ENCODE measurements at regions not wholly inside any gene's neighbourhood (a gene's known extent, or its start where the extent isn't known, plus 50 kb on each side); places are given as distances from the start of the nearest gene placed in this dataset.

GRCh38 chr3:72590732-72591221, 257.5 kb downstream of the SHQ1 start:
- no peak for DNase-seq

DNA sequence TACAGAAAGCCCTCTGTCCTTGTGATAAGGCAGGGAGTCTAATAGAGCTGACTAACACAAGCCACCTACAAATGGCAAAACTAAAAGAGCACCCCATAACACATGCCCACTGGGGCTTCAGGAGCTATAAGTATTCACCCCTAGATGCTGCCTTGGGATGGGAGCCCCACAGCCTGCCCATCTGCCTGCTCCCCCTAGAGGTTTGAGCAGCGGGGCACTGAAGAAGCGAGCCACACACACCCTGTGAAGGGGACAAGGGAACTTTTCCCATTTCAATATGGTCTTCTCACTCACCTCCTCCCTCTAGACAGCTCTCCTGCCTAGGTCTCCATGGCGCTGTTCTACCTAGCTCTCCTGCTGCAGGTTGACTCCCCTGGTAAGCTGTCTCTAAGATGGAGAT, 261.0 kb downstream of the SHQ1 start:
- DNase-seq: no peak

GRCh38 chr3:72586694-72587093, 261.6 kb downstream of the SHQ1 start:
- no peak for DNase-seq

DNA sequence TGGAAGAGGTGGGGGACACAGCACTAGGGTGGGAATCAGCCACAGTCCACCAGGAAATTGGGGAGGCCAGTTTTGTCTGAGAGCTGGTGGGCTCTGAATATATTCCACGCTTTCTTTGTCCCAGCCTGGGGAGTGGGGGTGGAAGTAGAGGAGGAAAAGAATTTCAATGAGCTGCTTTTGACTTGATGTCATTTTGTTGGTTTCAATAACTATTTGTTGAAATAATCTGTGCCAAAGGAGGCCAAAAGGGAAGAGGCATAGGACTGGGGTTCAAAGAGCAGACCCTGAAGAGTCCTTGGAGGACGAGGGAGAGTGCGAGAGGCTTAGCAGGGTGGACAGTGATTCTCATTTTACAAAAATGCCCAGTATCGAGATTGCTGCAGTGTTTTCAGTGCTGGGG, 262.3 kb downstream of the SHQ1 start:
- DNase-seq: no peak

DNA sequence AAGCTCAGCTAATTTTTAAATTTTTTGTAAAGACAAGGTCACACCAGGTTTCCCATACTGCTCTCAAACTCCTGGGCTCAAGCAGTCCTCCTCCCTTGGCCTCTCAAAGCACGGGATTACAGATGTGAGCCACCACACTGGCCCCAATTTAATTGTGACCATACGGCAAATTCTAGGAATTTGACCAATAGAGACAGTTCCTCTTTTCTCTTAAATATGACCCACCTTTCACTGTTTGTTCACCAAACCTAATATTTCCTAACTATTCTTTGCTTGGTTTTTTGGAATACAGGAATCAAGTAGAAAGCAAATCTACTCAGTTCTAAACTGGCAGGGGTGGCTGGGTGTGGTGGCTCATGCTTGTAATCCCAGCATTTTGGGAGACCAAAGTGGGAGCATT, 264.0 kb downstream of the SHQ1 start:
- DNase-seq: no peak

DNA sequence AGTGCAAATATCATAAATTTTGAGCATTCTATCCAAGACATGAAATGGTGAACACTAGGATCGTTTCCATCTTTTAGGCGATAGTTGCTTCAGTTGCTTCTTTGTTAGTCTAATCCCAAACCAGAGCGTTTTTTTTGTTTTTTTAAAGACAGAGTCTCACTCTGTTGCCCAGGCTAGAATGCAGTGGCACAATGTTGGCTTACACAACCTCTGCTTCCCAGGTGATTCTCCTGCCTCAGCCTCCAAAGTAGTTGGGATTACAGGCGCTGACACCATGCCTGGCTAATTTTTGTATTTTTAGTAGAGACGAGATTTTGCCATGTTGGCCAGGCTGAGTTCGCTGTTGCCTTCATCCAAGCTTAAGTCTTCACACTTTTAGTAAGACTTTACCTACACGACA, 265.3 kb downstream of the SHQ1 start:
- no peak for DNase-seq

DNA sequence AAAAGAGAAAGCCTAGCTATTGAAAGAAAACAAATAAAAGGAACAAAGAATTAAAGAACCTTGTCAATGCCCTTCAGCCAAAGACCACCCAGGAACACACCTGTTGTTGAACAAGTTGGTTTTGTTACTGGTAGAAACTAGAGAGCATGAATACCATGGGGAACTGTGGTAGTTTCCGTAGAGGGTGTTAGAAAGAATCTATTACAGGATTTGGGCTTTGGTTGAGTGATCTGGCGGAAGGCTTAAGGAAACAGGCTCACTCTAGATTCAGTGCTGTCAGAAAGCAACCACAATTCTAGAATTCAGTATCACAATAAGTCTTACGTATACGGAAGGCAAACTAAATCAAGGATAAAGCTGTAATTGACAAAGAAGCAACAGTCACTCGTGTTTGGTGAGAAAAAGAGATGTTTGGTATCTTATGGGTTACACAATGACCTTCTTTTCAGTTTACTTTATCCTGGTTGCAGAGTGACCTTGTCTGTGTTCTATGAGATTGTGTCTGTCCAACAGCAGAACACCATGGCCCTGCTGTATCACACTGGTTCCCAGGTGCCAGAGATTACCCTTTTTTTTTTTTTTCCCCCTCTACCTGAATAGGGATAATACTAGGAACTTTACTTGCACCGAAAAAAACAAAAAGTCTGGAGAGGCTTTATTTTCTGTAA, 265.9 kb downstream of the SHQ1 start:
- DNase-seq: no peak

DNA sequence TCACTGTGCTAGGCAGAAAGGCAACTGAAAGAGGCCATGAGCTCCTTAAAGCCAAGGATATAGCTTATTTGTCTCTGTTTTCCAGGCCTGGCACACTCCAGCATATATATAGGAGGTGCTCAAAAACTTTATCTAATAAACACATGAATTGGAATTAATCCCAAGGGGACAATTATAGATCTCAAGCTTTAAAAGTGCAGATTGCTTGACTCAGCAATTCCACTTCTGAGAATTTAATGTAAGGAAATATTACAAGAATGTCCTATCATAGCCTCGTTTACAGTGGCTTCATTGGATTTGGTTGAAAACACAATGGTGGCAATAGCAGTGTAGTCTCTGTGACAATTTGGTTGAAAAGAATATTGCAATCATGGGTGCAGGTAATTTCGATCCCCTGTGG, 267.3 kb downstream of the SHQ1 start:
- DNase-seq: no peak

DNA sequence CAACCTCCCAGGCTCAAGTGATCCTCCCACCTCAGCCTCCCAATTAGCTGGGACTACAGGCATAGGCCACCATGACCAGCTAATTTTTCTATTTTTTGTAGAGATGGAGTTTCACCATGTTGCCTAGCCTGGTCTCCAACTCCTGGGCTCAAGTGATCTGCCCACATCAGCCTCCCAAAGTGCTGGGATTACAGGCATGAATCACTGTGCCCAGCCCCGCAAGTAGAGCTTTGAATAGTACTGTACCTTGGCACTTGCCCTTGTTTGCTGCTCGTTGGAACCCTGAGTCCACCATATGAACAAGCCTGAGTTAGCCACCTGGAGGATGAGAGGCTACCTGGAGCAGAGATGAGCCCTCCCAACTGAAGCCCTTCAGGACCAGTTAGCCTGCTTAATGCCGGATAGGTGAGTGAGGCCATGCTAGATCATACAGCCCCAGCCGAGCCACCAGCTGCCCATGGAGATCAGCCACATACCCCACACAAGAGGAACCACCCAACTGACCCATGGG, 267.9 kb downstream of the SHQ1 start:
- no peak for DNase-seq

- no peak for DNase-seq
Measured at GRCh38 chr3:72579581-72580245, 268.5 kb downstream of the SHQ1 start.

- no peak for DNase-seq
Measured at GRCh38 chr3:72579191-72579580, 269.1 kb downstream of the SHQ1 start.

GRCh38 chr3:72577190-72577589, 271.1 kb downstream of the SHQ1 start:
- no peak for DNase-seq

GRCh38 chr3:72576563-72576962, 271.7 kb downstream of the SHQ1 start:
- no peak for DNase-seq

DNA sequence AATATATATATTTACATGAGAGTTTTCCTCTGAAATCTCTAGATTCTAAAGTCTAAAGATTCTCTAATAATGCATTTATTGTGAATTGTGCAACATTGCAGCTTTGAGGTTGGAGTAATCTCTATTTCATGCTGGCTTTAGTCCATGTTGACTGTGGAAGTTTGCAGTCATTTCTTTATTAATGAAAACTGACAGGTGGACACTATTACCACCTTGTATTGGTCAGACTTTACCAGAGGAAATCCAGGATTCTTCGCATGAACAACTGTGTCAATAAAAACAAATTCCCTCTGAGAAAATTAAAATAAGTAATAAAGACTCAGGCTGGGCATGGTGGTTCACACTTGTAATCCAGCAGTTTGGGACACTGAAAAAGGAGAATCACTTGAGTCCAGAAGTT, 274.1 kb downstream of the SHQ1 start:
- no peak for DNase-seq

DNA sequence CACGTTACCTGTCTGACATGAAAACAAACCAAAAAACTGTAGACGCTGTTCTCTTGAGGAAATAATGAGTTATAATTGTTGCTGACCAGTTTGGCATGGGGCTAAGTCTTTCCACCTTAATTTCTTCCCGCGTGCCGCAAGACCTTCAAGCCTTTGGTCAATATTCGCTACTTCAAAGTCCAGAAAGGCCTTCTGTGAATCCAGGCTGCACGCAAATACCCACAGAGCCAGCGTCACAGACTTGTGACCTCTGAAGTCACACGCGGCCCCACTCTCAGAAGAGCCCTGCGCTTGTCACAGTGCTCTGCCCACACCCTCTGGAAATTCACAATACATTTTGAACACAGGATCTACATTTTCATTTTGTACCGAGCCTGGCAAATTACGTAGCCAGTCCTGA, 275.2 kb downstream of the SHQ1 start:
- DNase-seq: no peak

DNA sequence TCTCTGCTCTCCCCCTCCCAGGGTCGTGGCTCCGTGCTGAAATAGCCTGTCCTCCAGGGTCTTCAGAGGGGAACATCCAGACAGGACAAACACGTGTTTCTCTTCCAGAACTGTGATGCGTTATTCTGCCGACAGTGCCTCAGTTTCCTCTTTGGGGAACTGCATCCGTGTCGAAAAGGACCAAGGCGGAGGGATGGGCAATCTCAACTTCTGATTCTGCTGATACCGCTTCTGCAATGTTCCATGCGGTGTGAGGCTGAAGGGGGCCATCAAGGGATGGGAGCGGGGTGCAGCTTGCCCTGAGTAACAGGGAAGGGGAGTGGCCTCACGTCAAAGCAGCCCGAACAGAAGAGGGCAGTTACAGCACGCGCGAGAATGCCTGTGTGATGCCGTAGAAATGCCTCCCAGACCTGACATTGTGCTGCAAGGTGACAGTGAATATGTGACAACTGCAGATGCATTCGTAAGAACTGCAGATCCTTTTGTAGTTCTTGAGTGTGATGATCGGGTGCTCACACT, 275.7 kb downstream of the SHQ1 start:
- DNase-seq: no peak

GRCh38 chr3:72571638-72572114, 276.6 kb downstream of the SHQ1 start:
- DNase-seq: no peak

DNA sequence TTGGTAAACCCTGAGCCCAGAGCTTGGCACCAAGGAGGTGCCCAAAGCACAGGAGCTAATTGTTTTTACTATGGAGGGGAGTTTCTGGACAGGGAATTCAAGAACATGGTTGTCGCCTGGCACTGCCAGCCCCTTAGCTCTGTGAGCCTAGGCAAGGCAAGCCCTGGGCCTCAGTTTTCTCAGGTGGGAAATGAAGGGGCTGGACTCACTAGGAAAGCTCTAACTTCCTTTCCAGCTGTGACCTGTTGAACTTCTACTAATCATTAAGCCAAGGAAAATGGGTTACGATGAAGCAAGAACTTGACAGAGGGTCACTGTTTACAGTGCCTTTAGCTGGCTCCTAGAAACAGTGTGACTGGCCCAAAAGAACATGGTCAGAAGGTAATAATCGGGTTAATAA, 277.2 kb downstream of the SHQ1 start:
- no peak for DNase-seq

DNA sequence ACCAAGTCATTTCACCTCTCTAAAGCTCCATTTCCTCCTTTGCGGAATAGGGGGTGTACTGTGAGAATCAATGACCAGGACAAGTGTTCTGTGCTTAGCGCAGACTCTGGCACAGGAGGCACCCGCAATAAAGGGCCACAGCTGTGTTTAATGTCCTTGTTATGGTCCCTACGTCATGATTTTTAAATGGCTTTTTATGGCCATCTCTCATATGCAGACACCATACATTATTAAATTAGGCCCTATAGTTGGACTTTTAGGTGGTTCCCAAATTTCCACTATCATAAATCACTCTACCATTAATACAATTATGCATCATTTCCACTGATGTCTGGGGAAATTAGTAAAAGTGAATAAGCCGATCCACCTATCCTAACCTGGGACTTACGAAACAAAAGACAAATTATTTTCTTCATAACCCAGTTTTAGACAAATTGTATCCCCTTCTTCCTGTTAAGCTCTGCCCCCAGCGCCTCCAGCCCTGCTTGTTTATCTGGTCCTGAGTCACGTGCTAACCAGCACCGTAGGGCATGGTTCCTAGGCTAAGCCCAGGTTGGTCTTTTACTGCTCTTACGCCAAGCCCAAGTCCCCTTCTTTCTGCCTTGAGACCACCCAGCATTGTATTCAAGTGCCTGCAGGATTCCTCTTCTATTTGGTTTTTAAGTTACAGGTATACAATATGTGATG, 278.3 kb downstream of the SHQ1 start:
- no peak for DNase-seq

DNA sequence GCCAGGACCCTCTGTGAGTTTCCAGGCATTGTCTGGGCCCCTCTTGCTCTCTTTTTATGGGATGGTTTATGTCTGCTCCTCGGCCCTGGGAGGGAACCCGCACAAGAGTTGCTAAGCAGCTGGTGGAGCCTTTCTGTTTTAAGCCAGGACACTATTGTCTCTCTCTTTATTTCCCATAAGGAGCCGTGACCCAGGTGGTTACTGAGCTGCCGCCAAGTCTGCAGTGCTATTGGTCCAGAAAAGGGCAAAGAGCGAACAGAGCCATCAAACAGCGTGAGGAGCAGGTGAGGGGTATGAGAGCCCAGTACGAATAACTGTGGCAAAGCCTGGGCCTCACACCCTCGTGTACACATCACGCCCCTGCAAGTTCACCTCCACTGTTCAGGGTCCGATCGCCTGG, 280.2 kb downstream of the SHQ1 start:
- no peak for DNase-seq

- DNase-seq: no peak
Measured at GRCh38 chr3:72567474-72567873, 280.8 kb downstream of the SHQ1 start.

DNA sequence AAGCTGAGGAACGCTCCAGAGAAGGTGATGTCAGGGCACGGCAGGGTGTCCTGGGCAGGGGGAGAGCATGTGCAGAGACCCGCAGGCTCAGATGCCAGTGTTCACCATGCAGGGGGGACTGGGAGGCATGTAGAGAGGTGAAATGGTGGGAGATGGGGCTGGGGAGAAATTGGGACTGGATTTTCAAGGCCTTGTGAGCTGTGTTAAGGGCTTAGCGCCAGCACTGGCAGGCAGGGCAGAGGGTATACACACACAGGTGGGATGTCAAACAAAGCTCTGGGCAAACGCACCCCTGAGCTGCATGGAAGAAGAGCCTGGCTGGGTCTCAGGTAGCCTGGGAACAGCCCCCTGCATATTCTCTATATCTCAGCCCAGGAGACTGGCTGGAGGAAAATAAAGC, 282.7 kb downstream of the SHQ1 start:
- no peak for DNase-seq

DNA sequence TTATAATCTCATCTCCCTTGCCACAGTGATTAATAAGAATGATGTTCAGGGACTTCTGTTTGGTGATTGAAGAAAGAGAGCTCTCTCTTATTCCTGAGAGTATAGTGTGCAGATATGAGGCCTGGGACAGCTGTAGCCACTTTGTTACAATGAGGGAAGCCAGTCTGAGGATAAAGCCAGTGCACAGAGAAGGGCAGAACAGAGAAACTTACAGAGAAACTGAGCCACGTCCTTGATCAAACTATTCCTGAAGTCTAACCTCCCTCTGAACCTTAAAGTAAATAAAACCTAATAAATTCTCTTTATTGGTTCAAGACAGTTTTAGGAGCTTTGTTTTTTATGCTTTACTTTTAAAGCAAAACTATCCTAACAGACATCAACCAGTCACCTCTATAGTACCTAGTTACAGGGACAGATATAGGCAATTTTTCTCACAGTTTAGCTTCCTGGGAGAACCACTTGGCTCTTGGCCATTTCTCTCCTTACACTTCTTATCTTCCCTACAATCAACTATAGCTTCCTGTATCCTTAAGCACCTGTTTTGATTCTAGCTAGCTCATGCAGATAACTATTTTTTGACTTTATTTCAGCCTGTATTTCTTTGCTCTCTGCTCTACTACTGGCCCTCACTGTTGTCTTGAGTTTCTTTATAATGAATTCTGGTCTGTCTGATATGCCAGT, 284.4 kb downstream of the SHQ1 start:
- DNase-seq: no peak

Measured in kidney glomerular epithelial cell (primary cell).